KMS-11 (cell line): ENCODE measurements at regions not wholly inside any gene's neighbourhood (a gene's known extent, or its start where the extent isn't known, plus 50 kb on each side); places are given as distances from the start of the nearest gene placed in this dataset.

Source experiments
- H2AFZ ChIP-seq: fragments of 200-600 bp; sonication (generic); 2 replicates; pipeline ENCODE4 v1.6.1; 2016; ENCODE audit warnings: antibody characterized with exemption, mixed run types, low read depth
- H3K27ac ChIP-seq: fragments of 200-600 bp; sonication (generic); 2 replicates; pipeline ENCODE4 v1.6.1; 2016; ENCODE audit warnings: mild to moderate bottlenecking, mixed run types
- H3K27me3 ChIP-seq: fragments of 200-600 bp; sonication (generic); 2 replicates; pipeline ENCODE4 v1.6.1; 2017; ENCODE audit warnings: mild to moderate bottlenecking, low read depth, mixed run types, moderate library complexity; ENCODE audit not compliant: insufficient read depth
- H3K36me3 ChIP-seq: fragments of 200-600 bp; sonication (generic); 2 replicates; pipeline ENCODE4 v1.6.1; 2017; ENCODE audit warnings: mild to moderate bottlenecking, mixed run types; ENCODE audit not compliant: insufficient read depth
- H3K4me1 ChIP-seq: fragments of 200-600 bp; sonication (generic); 2 replicates; pipeline ENCODE4 v1.6.1; 2016; ENCODE audit warnings: mild to moderate bottlenecking, low read depth, mixed run types; ENCODE audit not compliant: poor library complexity, severe bottlenecking
- H3K4me2 ChIP-seq: fragments of 200-600 bp; sonication (generic); 2 replicates; pipeline ENCODE4 v1.7.0; 2016; ENCODE audit warnings: mild to moderate bottlenecking, mixed run types
- H3K4me3 ChIP-seq: fragments of 200-600 bp; sonication (generic); IDR thresholded peaks from 2 replicates; pipeline ENCODE4 v1.6.1; 2017; ENCODE audit warnings: low read depth, low read length, mixed read lengths; ENCODE audit not compliant: insufficient read depth
- H3K79me2 ChIP-seq: fragments of 200-600 bp; sonication (generic); 2 replicates; pipeline ENCODE4 v1.6.1; 2016; ENCODE audit warnings: low read depth, mixed run types; ENCODE audit not compliant: insufficient read depth
- H3K9ac ChIP-seq: fragments of 200-600 bp; sonication (generic); 2 replicates; pipeline ENCODE4 v1.6.1; 2016; ENCODE audit warnings: mild to moderate bottlenecking, mixed run types
- H4K20me1 ChIP-seq: fragments of 200-600 bp; sonication (generic); 2 replicates; pipeline ENCODE4 v1.6.1; 2016; ENCODE audit warnings: mild to moderate bottlenecking, mixed run types; ENCODE audit not compliant: insufficient read depth
- TF ChIP-seq, protein P1 (sequence below): fragments of 200-600 bp; sonication (generic); conservative IDR thresholded peaks from 2 replicates; pipeline ENCODE4 v1.6.1; 2017; ENCODE audit warnings: low read depth, mild to moderate bottlenecking, antibody characterized with exemption, low read length, moderate library complexity, mixed read lengths

DNA sequence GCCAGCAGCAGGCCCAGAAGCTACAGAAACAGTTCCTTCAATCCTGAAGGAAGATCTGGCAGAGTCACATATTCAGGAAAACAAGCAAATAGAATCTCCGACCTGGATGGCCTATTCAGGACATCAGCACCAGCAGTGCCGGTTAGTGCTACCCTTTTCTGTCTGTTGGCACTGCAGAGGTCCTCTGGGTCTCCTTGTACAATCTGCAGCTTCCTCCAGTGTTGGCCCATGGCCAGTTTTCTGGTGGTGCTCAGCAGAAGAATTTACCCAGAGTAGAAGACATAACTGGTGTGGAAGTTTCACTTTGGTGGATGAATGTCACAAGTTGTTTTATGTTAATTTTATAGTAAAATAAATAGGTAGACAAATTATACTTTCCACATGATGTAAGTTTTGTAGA lies 498.1 kb downstream of the COG6 start:
- no peak overlapping the region for H2AFZ ChIP-seq

DNA sequence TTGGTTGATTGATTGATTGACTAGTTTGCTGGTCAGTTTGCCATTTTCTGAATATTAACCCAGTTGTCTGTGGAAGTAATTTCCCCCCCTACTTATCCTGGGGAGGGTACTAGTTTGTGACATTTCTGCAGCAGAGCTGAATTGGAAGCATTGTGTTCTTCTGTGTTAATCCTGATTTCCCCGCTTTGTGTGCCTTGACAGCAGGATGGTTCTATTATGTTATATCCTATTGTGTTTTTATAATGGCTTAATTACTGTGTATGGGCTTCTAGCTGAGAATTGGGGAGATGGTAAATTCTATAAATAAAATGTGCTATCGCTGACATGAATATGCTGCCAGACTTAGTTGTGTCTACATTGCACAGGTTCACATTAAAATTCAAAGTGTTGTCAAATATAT lies 499.7 kb downstream of the COG6 start:
- H4K20me1 ChIP-seq: no peaks in the 10 kb centered on the region
- no peak overlapping the region for H3K4me2 ChIP-seq
- no peak overlapping the region for H3K9ac ChIP-seq
- H3K4me3 ChIP-seq: no peak overlapping the region
- TF ChIP-seq, protein P1, sequence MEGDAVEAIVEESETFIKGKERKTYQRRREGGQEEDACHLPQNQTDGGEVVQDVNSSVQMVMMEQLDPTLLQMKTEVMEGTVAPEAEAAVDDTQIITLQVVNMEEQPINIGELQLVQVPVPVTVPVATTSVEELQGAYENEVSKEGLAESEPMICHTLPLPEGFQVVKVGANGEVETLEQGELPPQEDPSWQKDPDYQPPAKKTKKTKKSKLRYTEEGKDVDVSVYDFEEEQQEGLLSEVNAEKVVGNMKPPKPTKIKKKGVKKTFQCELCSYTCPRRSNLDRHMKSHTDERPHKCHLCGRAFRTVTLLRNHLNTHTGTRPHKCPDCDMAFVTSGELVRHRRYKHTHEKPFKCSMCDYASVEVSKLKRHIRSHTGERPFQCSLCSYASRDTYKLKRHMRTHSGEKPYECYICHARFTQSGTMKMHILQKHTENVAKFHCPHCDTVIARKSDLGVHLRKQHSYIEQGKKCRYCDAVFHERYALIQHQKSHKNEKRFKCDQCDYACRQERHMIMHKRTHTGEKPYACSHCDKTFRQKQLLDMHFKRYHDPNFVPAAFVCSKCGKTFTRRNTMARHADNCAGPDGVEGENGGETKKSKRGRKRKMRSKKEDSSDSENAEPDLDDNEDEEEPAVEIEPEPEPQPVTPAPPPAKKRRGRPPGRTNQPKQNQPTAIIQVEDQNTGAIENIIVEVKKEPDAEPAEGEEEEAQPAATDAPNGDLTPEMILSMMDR: no peak
- no peaks in the 10 kb centered on the region for H3K79me2 ChIP-seq
- no peaks in the 10 kb centered on the region for H3K27me3 ChIP-seq
- H2AFZ ChIP-seq: no peak overlapping the region
- no peaks in the 10 kb centered on the region for H3K4me1 ChIP-seq
- no peak overlapping the region for H3K27ac ChIP-seq
- H3K36me3 ChIP-seq: no peaks in the 10 kb centered on the region

More for the DNA sequence above, 498.1 kb downstream of the COG6 start:
- no peaks in the 10 kb centered on the region for H3K36me3 ChIP-seq
- no peak overlapping the region for H3K27ac ChIP-seq
- H4K20me1 ChIP-seq: no peaks in the 10 kb centered on the region
- no peak overlapping the region for H3K9ac ChIP-seq
- TF ChIP-seq, protein P1: no peak
- H3K4me1 ChIP-seq: no peaks in the 10 kb centered on the region
- no peaks in the 10 kb centered on the region for H3K79me2 ChIP-seq
- no peak overlapping the region for H3K4me3 ChIP-seq
- no peak overlapping the region for H3K4me2 ChIP-seq
- no peaks in the 10 kb centered on the region for H3K27me3 ChIP-seq

DNA sequence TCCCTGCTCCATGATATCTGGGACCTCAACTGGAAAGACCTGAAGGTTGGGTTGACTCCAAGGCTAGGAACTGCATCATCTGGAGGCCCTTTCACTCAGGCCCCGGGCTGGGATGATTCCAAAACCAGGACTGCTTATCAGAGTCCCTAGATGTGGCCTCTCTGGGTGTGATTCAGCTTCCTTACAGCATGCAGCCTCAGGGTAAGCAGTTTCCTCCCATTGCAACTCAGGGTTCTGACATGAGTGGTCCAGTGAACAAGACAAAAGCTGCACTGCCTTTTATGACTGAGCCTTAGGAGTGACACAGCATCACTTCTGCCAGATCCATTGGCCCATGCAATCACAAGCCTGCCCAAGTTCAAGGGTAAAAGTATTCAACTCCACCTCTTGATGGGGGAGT lies 502.8 kb downstream of the COG6 start:
- Histone ChIP-seq H3K4me3 (no peak overlapping the region), H3K27me3 (no peaks in the 10 kb centered on the region), H3K4me1 (no peaks in the 10 kb centered on the region), H3K4me2 (no peak overlapping the region), H3K27ac (no peak overlapping the region), H4K20me1 (no peaks in the 10 kb centered on the region), H3K79me2 (no peaks in the 10 kb centered on the region), H3K9ac (no peak overlapping the region), H3K36me3 (no peaks in the 10 kb centered on the region), H2AFZ (no peak overlapping the region)
- TF ChIP-seq, protein P1: no peak

DNA sequence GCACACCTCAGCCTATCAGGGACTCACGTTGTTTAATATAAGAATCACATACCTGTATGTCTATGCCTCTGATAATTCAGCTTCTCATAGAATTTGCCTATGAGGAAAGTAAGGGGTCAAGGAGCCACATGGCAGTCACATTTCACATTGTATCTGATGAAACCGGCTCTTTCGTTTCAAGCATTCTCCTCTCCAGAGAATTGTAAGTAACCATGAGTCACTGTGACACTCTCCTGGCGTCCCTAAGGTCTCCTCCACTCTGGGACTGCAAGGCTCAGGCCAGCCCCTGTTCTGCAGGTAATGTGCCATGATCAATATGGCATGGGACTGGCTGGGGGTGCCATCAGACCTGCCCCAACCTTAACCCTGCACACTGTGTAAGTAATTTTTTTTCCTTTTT lies 503.3 kb downstream of the COG6 start:
- Histone ChIP-seq H3K36me3 (no peaks in the 10 kb centered on the region), H3K4me2 (no peak overlapping the region), H2AFZ (no peak overlapping the region), H4K20me1 (no peaks in the 10 kb centered on the region), H3K27ac (no peak overlapping the region), H3K4me3 (no peak overlapping the region), H3K27me3 (no peaks in the 10 kb centered on the region), H3K79me2 (no peaks in the 10 kb centered on the region), H3K9ac (no peak overlapping the region), H3K4me1 (no peaks in the 10 kb centered on the region)
- TF ChIP-seq, protein P1: no peak
